Tibial nerve (tissue), 4 donors: ENCODE measurements at regions not wholly inside any gene's neighbourhood (a gene's known extent, or its start where the extent isn't known, plus 50 kb on each side); places are given as distances from the start of the nearest gene placed in this dataset.

Experiments
- CTCF ChIP-seq, 5 experiments: fragments of 200-600 bp in 3 of 5; fragments of 450-650 bp in 2 of 5; sonication (generic) in 3 of 5; IDR thresholded peaks; one replicate each; pipeline ENCODE4 v1.5.1; 2016 to 2019; ENCODE audit warnings: antibody characterized with exemption in 5 of 5, mild to moderate bottlenecking in 3 of 5, moderate library complexity in 2 of 5
- EP300 ChIP-seq, 2 donors: sonication (generic); formaldehyde crosslinking; IDR thresholded peaks; one replicate each; pipeline ENCODE4 v1.6.1; 2017; ENCODE audit warnings: antibody characterized with exemption in 2 of 2, mild to moderate bottlenecking in 1 of 2
- POLR2A ChIP-seq, 2 donors: fragments of 450-650 bp; IDR thresholded peaks; one replicate each; pipeline ENCODE4 v1.6.1; 2017; ENCODE audit warnings: antibody characterized with exemption in 2 of 2, mild to moderate bottlenecking in 2 of 2, moderate library complexity in 2 of 2

GRCh38 chr7:34317039-34317438 is 341.0 kb upstream of the NPSR1 start:
- TF ChIP-seq CTCF (IDR thresholded peaks at IDR 0.05) = no peak
- no peak for TF ChIP-seq EP300 (IDR thresholded peaks at IDR 0.05)
- no peak for TF ChIP-seq POLR2A (IDR thresholded peaks at IDR 0.05)
